DMS114 treated with DMSO at 0.1 percent for 48 hours (cell line): ENCODE measurements at regions not wholly inside any gene's neighbourhood (a gene's known extent, or its start where the extent isn't known, plus 50 kb on each side); places are given as distances from the start of the nearest gene placed in this dataset.

ENCODE experiments used
- DNase-seq: peaks from one replicate; lab custom pipeline; 2025; ENCODE audit not compliant: unreplicated experiment; lab: John Stamatoyannopoulos, UW

GRCh38 chr2:5986801-5987787 lies 294.9 kb downstream of the SOX11 start:
- DNase-seq, result no peak

DNA sequence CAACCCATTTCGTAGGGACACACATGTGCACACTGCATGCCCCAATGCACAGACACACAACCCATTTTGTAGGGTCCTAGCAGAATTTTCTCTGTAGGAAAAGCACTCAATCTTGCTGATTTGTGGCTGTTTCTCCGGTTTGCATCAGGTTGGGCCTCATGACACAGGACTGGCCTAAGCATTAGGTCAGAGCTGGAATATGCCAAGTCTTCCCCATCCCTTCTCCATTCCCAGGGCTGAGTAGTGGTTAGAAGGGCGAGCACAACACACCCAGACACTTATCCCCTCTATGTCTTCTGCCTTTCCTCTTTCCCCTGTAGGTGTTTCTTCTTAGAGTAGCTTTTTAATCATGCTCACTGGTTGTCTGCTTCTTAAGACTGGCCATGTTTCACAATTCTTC lies 295.9 kb downstream of the SOX11 start:
- DNase-seq, result no peak

DNA sequence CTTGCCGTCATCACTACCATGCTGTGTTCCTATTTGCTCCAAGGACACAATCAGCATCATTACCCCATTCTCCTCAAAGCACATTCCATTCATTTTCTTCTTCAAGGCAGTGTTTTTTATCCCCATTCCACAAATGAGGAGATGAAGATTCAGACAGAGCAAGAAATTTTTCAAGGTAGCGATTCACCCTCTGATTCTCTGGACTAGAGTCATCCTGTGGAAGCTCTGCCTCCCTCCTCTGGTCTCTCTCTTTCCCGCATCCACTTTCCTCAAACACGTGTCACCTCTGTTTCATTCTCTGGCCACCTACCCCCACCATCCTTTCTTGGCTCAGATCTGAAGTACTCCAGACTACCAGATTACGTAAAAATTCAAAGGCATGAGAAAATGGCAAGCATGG lies 297.9 kb downstream of the SOX11 start:
- no peak for DNase-seq

- DNase-seq, result no peak
These were observed 299.3 kb downstream of the SOX11 start for GRCh38 chr2:5991305-5991968.

GRCh38 chr2:5995832-5996231 lies 303.6 kb downstream of the SOX11 start:
- DNase-seq, result no peak

DNA sequence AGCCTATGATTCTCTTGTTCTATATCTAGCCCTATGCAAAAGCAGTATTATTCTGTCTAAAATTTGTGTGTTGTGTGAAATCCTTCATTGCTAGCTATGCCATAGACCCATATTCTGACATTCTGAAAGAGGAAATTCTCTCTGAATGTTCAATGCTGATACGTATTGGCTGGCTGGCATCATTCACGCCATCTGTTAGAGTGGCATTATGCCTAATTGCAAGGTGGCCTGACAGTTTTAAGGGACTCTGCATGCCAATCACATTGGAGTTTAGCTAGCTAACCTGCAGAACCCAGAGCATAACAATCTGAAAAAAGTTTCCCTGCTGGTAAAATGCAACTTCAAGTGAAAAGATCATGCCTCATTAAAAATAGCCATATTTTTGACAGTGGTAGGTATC lies 316.0 kb downstream of the SOX11 start:
- DNase-seq, result no peak

GRCh38 chr2:6008726-6009125 lies 316.5 kb downstream of the SOX11 start:
- DNase-seq, result no peak

DNA sequence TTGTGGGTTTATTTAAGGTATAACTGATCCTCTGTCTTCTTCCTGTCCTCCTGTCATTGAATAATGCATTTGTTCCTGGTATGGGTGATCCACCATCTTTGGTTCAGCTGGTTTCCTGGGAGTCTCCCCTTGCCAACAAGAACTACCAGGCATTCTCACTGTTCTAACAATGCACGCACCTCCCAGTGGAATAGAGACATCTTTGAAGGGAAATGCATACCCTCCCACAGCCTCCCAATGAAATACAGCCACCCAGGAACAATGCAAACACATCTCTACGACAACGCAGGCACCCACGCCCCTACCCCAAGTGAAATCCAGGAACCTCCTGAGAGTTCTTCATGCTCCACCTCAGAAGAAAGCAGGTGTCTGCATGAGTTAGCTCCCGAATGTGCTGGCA lies 318.0 kb downstream of the SOX11 start:
- DNase-seq, result no peak

DNA sequence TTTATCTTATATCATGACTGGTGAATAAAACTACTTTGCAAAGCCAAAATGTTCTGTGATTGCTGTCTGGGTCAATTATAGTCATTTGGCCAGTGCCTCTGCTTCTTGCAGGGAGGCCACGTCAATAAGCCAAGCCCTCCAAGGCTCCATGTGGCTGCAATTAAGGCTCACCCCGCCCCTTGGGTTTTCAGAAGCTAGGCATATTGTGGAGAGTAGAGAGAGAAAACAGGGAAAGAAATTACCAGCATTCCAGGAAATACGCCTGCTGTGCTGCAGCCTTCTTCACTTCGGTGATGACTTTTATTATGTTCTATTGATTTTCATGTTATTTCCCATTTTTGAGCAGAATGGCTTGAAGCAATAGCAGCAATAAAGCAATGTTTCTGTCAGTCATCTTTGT lies 319.7 kb downstream of the SOX11 start:
- no peak for DNase-seq

DNA sequence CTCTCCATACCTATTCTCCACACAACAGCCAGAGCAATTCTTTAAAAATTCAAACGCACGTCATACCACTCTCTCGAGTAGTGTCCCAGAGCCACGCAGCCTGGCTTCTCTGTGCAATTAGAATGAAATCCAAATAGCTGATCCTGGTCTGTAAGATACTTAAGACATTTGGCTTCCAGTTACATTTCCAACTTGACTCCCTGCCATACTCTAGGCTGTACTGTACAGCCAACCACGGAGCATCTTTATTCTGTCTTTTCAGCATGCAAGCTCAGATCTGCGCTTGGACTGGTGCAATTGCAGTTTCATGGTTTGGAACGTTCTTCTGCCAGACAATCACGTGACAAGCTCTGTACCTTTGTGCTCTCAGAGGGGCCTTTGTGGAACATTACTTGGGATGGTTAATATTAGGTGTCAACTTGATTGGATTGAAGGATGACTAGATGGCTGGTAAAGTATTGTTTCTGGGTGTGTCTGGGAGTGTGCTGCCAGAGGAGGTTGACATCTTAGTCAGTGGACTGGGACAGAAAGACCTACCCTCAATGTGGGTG lies 325.6 kb downstream of the SOX11 start:
- no peak for DNase-seq

GRCh38 chr2:6024229-6024628 lies 332.0 kb downstream of the SOX11 start:
- DNase-seq, result no peak

GRCh38 chr2:6024784-6025183 lies 332.6 kb downstream of the SOX11 start:
- DNase-seq, result no peak

DNA sequence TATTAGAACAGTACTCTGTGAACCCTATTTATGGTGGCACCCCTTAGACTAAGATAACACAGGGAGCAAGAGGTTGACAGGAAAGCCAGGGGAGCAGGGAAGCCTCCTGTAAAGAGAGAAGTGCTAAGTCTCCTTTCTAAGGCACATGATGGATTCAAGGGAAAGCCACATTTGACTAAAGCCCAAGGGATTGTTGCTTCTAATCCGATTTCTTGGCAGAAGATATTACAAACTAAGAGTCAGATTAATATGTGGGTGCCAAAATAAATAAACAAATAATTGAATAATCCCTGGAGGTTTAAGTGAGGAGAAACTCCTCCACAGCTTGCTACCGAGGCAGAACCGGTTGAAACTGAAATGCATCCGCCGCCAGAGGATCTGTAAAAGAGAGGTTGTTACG lies 333.2 kb downstream of the SOX11 start:
- DNase-seq, result no peak

DNA sequence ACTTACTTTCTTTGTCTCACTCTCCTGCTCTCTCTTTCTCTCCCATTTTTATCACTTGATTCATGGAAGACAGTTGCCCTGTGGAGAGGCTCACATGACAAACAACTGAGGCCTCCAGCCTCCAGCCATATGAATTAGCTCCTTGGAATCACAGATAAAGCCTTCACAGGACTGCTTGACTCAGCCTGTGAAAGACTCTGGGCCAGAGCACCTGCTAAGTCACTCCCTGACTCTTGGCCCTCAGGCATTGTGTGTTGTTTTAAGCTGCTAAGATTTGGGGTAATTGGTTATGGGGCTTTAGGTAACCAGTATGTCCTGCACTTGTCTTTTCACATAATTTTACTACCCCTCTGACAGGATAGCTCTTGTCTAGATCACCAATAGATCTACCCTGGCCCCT lies 334.9 kb downstream of the SOX11 start:
- DNase-seq, result no peak

GRCh38 chr2:6031200-6031867 lies 339.1 kb downstream of the SOX11 start:
- DNase-seq, result no peak

DNA sequence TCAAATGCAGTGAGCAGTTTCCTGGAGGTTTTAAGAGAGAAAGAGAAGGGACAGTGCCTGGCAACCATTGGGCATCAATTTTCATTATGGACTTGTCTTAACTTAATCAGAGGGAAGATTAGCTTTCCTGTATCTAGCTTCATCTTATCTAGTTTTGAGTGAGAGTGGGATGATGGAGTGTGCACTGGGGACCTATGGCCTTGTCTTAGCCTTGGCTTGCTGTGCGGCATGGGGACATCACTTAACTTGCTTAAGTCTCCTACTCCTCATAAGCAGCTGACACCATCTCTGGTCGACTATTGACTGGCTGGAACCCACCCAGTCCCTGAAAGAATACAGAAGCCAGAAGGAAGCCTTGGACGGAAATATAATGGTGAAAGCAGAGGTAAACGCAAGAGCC lies 344.0 kb downstream of the SOX11 start:
- no peak for DNase-seq

- no peak for DNase-seq
These were observed 351.1 kb downstream of the SOX11 start for GRCh38 chr2:6043238-6043637.

GRCh38 chr2:6052649-6053048 lies 360.5 kb downstream of the SOX11 start:
- DNase-seq, result no peak

DNA sequence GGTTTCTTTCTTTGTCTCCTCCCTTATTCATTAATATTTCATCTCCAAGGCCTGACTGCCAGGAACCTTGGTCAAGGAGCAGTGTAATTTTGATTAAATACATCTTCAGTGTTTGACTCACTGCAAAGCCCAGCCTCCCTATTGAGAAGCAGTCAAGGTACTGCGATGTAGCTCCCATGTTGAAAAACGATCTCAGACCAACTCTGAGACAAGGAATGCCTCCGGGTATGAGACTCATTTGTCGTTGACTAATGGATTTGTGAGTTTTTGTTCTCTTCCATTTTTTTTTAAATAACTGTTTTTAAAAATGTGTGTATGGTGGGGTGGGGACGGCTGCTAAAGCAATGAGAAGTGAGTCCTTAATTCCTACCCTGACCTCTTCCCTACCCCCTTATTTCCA lies 361.6 kb downstream of the SOX11 start:
- DNase-seq, result no peak

DNA sequence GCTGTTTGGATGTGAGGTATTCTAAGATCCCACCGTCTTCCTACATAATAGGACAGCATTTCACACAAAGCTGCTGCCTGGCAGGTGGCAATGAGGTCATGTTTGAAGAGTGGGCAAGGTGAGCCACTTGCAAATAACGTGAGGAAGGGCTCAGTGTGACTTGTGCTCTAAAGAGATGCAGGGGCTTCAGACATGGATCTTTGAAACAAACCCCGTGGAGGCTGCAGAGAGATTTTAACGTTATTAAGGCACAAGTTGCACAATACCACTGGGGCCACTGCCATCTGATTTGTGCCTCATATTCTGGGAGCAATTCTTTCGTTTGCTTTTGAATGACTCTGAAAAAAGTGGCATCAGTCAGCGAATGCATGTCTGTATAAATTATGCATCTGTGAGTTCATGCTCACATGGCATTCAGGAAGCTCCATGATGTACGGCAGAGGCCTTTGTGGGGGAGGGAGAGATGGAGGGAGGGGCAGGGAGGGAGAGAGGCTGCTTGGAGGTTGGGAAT lies 362.0 kb downstream of the SOX11 start:
- no peak for DNase-seq

DNA sequence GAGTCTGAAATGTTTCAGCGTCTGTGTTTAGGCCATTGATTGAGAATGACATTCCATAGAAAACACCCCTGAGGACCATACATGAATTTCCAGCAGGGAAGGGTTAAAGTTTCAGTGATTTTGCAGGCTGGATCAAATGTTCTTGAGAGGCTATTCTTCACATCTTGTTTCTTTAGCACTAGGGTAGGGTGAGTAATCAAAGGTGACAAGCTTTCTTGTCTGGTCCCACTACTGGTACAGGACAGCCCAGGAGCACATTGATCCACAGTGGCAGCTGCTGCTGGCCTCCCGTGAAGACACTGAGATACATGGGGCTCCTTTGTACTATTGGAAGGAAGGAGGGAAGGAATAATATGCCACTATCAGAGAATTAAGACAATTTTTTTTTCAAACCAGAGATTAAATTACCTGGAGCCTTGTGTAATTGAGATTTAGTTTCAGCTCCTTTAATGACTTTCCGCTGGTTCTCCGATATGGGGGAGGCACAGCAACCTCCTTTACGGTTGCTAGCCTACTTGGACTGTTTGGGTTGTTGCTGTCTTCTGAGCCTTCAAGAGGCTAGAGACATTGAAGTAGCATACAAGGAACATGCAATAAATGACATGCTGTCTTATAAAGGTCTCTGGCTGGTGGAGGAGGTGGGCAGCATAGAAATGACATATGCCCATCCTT lies 368.9 kb downstream of the SOX11 start:
- DNase-seq, result no peak
